ENCODE measurements at regions not wholly inside any gene's neighbourhood (a gene's known extent, or its start where the extent isn't known, plus 50 kb on each side); places are given as distances from the start of the nearest gene placed in this dataset.

GRCh38 chr2:138193416-138194213 is 229.3 kb downstream of the HNMT start:
- H3K4me1 Mint-ChIP-seq (ENCODE audit: low read depth in 2 of 2): no peaks in the 10 kb centered on the region
- no peak overlapping the region for H3K4me3 Mint-ChIP-seq
- peaks cover 0 to 1% of the 10 kb centered on the region in 2 donors for H3K9me3 Mint-ChIP-seq
- no peaks in the 10 kb centered on the region for H3K27me3 Mint-ChIP-seq
- no peak overlapping the region for H3K27ac Mint-ChIP-seq
- ATAC-seq (replicated peaks) (no peak), DNase-seq (no peak)
- no peaks in the 10 kb centered on the region for H3K36me3 Mint-ChIP-seq (ENCODE audit: insufficient read depth)

DNA sequence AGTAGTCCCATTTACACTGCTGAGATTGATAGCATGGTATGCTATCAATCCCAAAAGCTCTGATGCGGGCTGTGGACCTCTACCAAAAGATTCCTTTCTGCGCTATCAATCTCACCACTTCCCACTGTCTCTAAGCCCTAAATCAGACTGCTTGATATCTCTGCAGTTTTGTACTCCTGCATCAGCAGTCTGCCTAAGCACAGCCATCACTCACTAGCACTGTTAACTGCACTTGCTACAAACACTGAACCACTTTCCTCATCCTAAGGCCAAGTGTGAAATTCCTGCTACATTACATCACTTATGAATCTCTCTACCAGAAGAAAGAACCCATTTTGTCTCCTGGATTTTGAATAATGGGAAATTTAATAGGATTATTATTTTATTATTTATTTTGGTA is 237.0 kb downstream of the HNMT start:
- Mint-ChIP-seq H3K36me3 (ENCODE audit: insufficient read depth) (no peaks in the 10 kb centered on the region), H3K27me3 (no peaks in the 10 kb centered on the region), H3K27ac (no peak overlapping the region), H3K4me1 (ENCODE audit: low read depth in 2 of 2) (no peaks in the 10 kb centered on the region), H3K9me3 (peaks cover 7 to 8% of the 10 kb centered on the region in 2 donors), H3K4me3 (no peak overlapping the region)
- ATAC-seq (replicated peaks) (no peak), DNase-seq (no peak)

- no peaks in the 10 kb centered on the region for H3K27me3 Mint-ChIP-seq
- H3K4me1 Mint-ChIP-seq (ENCODE audit: low read depth in 2 of 2): no peaks in the 10 kb centered on the region
- H3K27ac Mint-ChIP-seq: no peak overlapping the region
- peaks cover 7 to 8% of the 10 kb centered on the region in 2 donors for H3K9me3 Mint-ChIP-seq
- H3K4me3 Mint-ChIP-seq: no peak overlapping the region
- DNase-seq (no peak), ATAC-seq (replicated peaks) (no peak)
- no peaks in the 10 kb centered on the region for H3K36me3 Mint-ChIP-seq (ENCODE audit: insufficient read depth)
Measured at GRCh38 chr2:138202762-138203161, 238.5 kb downstream of the HNMT start.

DNA sequence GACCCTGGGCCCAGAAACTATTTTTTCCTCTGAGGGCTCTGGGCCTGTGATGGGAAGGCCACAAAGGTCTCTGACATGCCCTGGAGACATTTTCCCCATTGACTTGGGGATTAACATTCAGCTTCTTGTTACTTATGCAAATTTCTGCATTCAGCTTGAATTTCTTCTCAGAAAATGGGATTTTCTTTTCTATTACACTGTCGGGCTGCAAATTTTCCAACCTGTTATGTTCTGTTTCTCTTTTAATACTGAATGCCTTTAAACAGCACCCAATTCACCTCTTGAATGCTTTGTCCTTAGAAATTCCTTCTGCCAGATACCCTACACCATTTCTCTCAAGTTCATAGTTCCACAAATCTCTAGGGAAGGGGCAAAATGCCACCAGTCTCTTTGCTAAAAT is 241.0 kb downstream of the HNMT start:
- DNase-seq: no peak
- H3K4me3 Mint-ChIP-seq: no peak overlapping the region
- no peak for ATAC-seq (replicated peaks)
- peaks cover 7 to 8% of the 10 kb centered on the region in 2 donors for H3K9me3 Mint-ChIP-seq
- no peaks in the 10 kb centered on the region for H3K36me3 Mint-ChIP-seq (ENCODE audit: insufficient read depth)
- no peaks in the 10 kb centered on the region for H3K27me3 Mint-ChIP-seq
- no peaks in the 10 kb centered on the region for H3K4me1 Mint-ChIP-seq (ENCODE audit: low read depth in 2 of 2)
- H3K27ac Mint-ChIP-seq: no peak overlapping the region

DNA sequence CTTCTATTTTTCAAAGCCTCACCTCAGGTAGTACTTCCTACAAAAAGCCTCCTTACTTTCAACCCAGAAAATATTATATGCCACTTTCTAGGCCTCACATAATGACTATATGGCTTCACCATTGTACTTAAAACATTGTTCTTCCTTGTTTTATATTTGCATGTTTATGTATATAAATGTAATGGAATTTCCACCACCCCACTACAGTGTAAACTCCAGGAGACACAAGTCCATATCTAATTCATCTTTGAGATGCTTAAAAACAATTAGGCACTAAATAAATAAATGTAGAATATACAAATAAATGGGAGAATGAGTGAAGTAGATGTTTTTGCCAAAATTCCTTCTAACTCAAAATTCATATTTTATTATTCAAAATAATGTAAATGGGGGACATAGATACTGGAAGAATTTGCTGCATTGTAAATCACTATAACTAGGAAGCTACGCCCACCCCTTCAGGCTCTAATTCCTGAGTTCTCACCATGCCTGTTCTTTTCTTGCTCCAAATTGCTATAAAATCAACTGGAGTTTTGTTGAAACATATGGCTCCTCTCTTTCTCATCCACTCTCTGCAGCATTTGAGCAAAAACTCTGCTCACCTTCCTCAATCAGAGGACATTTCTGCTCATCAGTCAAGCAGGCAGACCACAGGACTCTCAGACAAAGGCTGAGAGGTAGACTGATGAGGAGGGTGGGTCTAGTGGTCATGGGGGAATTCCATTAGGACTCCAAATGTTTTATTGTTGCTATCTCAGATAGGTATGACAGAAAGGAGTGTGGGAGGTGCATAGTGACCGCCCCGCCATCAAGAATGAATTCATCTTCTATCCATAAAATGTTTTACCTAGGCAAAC is 243.0 kb downstream of the HNMT start:
- ATAC-seq (replicated peaks) (no peak), DNase-seq (no peak)
- Mint-ChIP-seq H3K4me1 (ENCODE audit: low read depth in 2 of 2) (no peaks in the 10 kb centered on the region), H3K27ac (no peak overlapping the region), H3K27me3 (no peaks in the 10 kb centered on the region), H3K4me3 (no peak overlapping the region), H3K9me3 (peaks cover 10 to 11% of the 10 kb centered on the region in 2 donors), H3K36me3 (ENCODE audit: insufficient read depth) (no peaks in the 10 kb centered on the region)

DNA sequence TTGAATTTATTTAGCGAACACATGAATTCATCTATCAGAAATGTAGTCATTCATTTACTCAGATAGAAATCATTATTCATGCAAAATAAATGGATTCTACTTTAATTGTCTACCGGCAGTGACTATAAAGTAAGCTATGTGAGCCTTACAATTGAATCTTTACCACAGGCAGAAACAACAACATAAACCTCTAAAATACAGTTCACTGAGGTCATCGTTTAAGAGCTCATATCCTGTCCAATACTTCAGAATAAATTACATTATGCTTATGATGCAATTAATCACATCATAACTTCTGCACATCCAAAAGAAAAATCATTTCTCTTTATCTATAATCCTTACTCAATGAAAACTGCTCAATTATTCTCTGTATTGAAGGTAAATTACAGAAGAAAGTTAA is 244.7 kb downstream of the HNMT start:
- H3K27me3 Mint-ChIP-seq: no peaks in the 10 kb centered on the region
- no peak overlapping the region for H3K4me3 Mint-ChIP-seq
- ATAC-seq (replicated peaks) (no peak), DNase-seq (no peak)
- no peaks in the 10 kb centered on the region for H3K4me1 Mint-ChIP-seq (ENCODE audit: low read depth in 2 of 2)
- H3K36me3 Mint-ChIP-seq (ENCODE audit: insufficient read depth): no peaks in the 10 kb centered on the region
- no peak overlapping the region for H3K27ac Mint-ChIP-seq
- peaks cover 12 to 15% of the 10 kb centered on the region in 2 donors for H3K9me3 Mint-ChIP-seq

GRCh38 chr2:138210487-138210886 is 246.2 kb downstream of the HNMT start:
- Mint-ChIP-seq H3K36me3 (ENCODE audit: insufficient read depth) (no peaks in the 10 kb centered on the region), H3K27ac (no peak overlapping the region), H3K27me3 (no peaks in the 10 kb centered on the region), H3K4me1 (ENCODE audit: low read depth in 2 of 2) (no peaks in the 10 kb centered on the region), H3K9me3 (peaks cover 12 to 13% of the 10 kb centered on the region in 2 donors), H3K4me3 (no peak overlapping the region)
- DNase-seq (no peak), ATAC-seq (replicated peaks) (no peak)

DNA sequence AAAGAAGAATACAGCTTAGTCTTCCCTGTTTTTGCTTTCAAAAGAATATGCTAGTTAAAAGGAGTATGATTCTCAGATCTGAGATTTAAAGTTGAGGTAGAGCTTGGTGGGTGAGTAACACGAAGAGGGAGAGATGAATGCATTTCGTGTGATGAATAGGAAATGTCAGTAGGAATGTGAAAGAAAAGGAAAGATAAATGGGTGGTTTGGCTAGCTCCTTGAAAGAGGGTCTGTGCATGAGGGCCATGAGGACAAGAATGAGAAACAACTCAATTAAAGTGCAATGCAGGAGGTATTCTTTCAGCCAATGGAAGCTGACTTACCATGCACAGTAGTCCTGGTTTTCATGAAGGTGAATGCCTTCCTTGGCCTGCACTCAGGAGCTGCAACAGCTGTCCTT is 248.2 kb downstream of the HNMT start:
- no peaks in the 10 kb centered on the region for H3K4me1 Mint-ChIP-seq (ENCODE audit: low read depth in 2 of 2)
- H3K27ac Mint-ChIP-seq: no peak overlapping the region
- no peak for ATAC-seq (replicated peaks)
- no peak for DNase-seq
- H3K27me3 Mint-ChIP-seq: no peaks in the 10 kb centered on the region
- no peak overlapping the region for H3K4me3 Mint-ChIP-seq
- peaks cover 15 to 18% of the 10 kb centered on the region in 2 donors for H3K9me3 Mint-ChIP-seq
- no peaks in the 10 kb centered on the region for H3K36me3 Mint-ChIP-seq (ENCODE audit: insufficient read depth)

DNA sequence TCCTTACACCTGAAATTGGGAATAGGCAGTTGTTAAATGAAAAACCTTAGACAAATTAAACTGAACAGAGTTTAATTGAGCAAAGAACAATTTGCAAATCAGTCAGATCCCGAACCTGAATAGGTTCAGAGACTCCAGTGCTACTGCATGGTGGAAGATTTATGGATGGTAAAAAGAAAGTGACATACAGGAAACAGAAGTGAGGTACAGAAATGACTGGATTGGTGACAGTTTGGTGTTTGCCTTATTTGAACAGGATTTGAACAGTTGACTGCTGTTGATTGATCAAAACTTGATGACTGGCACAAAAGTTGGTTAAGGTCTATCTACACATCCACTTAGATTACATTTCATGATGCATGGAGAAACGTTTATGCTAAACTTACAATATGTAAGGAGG is 248.8 kb downstream of the HNMT start:
- Mint-ChIP-seq H3K9me3 (peaks cover 15 to 18% of the 10 kb centered on the region in 2 donors), H3K4me3 (no peak overlapping the region), H3K27me3 (no peaks in the 10 kb centered on the region), H3K4me1 (ENCODE audit: low read depth in 2 of 2) (no peaks in the 10 kb centered on the region), H3K27ac (no peak overlapping the region), H3K36me3 (ENCODE audit: insufficient read depth) (no peaks in the 10 kb centered on the region)
- ATAC-seq (replicated peaks): no peak
- DNase-seq: no peak

- no peak overlapping the region for H3K27ac Mint-ChIP-seq
- ATAC-seq (replicated peaks) (no peak), DNase-seq (no peak)
- no peaks in the 10 kb centered on the region for H3K36me3 Mint-ChIP-seq (ENCODE audit: insufficient read depth)
- H3K4me1 Mint-ChIP-seq (ENCODE audit: low read depth in 2 of 2): no peaks in the 10 kb centered on the region
- no peaks in the 10 kb centered on the region for H3K27me3 Mint-ChIP-seq
- peaks cover 16 to 18% of the 10 kb centered on the region in 2 donors for H3K9me3 Mint-ChIP-seq
- H3K4me3 Mint-ChIP-seq: no peak overlapping the region
Measured at GRCh38 chr2:138213624-138214023, 249.4 kb downstream of the HNMT start.

GRCh38 chr2:138215958-138216357 is 251.7 kb downstream of the HNMT start:
- no peak overlapping the region for H3K4me3 Mint-ChIP-seq
- no peak for ATAC-seq (replicated peaks)
- no peaks in the 10 kb centered on the region for H3K36me3 Mint-ChIP-seq (ENCODE audit: insufficient read depth)
- peaks cover 17 to 18% of the 10 kb centered on the region in 2 donors for H3K9me3 Mint-ChIP-seq
- H3K27me3 Mint-ChIP-seq: no peaks in the 10 kb centered on the region
- no peak for DNase-seq
- H3K4me1 Mint-ChIP-seq (ENCODE audit: low read depth in 2 of 2): no peaks in the 10 kb centered on the region
- no peak overlapping the region for H3K27ac Mint-ChIP-seq

DNA sequence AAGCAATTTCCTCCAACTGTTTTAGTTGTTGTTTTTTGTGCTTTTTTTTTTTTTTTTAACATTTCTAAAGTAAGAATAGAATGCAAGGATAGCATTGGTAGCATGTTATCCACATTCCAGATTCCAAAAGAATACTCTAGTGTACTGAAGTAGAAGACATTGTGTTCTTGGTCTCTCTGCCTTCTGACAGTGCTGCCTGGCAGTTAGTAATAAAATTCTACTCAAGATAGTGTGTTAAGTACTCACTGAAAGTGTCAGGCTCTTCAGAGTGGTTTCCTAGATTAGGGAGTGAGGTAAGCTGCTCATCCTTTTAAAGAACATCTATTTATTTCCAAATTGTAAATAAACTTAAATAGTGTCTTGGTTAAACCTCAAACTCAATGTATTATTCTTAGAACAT is 253.7 kb downstream of the HNMT start:
- Mint-ChIP-seq H3K27ac (no peak overlapping the region), H3K36me3 (ENCODE audit: insufficient read depth) (no peaks in the 10 kb centered on the region), H3K9me3 (peaks cover 12 to 17% of the 10 kb centered on the region in 2 donors), H3K4me1 (ENCODE audit: low read depth in 2 of 2) (no peaks in the 10 kb centered on the region), H3K27me3 (no peaks in the 10 kb centered on the region), H3K4me3 (no peak overlapping the region)
- ATAC-seq (replicated peaks) (no peak), DNase-seq (no peak)

DNA sequence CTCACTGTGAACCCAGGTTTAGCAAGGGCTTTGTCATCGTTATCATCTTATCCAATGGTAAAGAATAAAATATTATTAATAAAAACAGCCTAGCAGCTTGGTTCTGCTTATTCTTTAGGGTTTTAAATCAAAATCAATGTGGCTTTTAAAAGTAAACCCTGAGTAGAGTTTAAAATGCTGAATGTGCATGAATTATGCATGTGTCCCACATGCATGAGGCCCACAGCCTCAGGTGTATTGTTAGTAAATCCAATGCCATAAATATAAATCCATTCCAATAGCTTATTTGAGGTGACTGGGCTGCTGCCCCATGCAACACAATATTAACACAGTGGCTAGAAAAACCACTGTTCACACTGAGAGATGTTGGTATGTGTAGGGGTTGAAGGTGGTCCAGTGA is 254.1 kb downstream of the HNMT start:
- no peak overlapping the region for H3K4me3 Mint-ChIP-seq
- no peaks in the 10 kb centered on the region for H3K36me3 Mint-ChIP-seq (ENCODE audit: insufficient read depth)
- no peaks in the 10 kb centered on the region for H3K4me1 Mint-ChIP-seq (ENCODE audit: low read depth in 2 of 2)
- ATAC-seq (replicated peaks) (no peak), DNase-seq (no peak)
- peaks cover 12 to 17% of the 10 kb centered on the region in 2 donors for H3K9me3 Mint-ChIP-seq
- no peak overlapping the region for H3K27ac Mint-ChIP-seq
- H3K27me3 Mint-ChIP-seq: no peaks in the 10 kb centered on the region

GRCh38 chr2:138219961-138220360 is 255.7 kb downstream of the HNMT start:
- Mint-ChIP-seq H3K4me1 (ENCODE audit: low read depth in 2 of 2) (no peaks in the 10 kb centered on the region), H3K27ac (no peak overlapping the region), H3K27me3 (no peaks in the 10 kb centered on the region), H3K4me3 (no peak overlapping the region), H3K9me3 (peaks cover 12 to 17% of the 10 kb centered on the region in 2 donors), H3K36me3 (ENCODE audit: insufficient read depth) (no peaks in the 10 kb centered on the region)
- DNase-seq: no peak
- no peak for ATAC-seq (replicated peaks)
